SU-DHL-6 (cell line): ENCODE measurements at regions not wholly inside any gene's neighbourhood (a gene's known extent, or its start where the extent isn't known, plus 50 kb on each side); places are given as distances from the start of the nearest gene placed in this dataset.

ENCODE experiments used
- EZH2phosphoT487 ChIP-seq: fragments of 200-600 bp; sonication (generic), shearing (Covaris generic); conservative IDR thresholded peaks from 2 replicates; pipeline ENCODE4 v1.6.1; 2018; ENCODE audit warnings: mild to moderate bottlenecking, antibody characterized with exemption, low read length, moderate library complexity, mixed read lengths
- TF ChIP-seq, protein P1 (sequence below): fragments of 200-600 bp; sonication (generic); IDR thresholded peaks from one replicate; pipeline ENCODE4 v1.5.1; 2017; ENCODE audit warnings: antibody characterized with exemption, mild to moderate bottlenecking, low read length, moderate library complexity; ENCODE audit not compliant: insufficient read depth, poor library complexity, severe bottlenecking

DNA sequence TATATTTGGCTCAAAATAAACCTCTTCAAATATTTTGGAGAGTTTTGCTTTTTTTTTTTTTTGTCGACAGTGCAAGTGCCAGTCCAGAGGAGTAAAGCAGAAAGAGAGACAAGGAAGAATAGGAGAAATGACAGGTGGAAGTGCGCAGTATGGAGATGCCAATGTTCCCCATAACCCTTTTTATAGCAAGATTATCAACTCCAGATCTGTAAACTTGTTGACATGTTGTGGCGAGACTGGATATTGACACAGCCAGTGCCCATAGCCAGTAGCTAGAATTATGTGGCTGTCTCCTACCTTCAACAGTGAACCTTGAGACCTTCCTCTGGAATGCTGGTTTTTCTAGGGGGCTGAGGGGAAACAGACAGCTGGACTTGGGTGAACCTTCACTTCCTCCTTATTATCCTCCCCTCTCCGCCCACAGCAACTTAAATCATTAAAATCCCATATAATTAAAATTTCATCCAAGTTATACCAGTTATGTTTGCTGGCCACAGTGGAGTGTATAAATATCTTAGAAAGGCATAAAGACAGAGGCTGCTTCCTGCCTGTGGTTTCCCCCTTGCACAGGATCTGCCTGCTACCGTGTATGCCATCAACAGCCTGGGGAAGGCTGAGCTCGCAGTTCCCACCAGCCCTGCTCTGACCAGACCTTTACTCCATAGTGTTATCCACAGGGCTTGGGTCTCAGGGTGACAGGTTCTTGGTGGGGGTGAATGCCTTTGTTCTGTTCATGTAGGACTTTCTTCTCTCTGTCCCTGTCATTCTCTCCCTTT lies 112.3 kb upstream of the ANKH start:
- TF ChIP-seq, protein P1, sequence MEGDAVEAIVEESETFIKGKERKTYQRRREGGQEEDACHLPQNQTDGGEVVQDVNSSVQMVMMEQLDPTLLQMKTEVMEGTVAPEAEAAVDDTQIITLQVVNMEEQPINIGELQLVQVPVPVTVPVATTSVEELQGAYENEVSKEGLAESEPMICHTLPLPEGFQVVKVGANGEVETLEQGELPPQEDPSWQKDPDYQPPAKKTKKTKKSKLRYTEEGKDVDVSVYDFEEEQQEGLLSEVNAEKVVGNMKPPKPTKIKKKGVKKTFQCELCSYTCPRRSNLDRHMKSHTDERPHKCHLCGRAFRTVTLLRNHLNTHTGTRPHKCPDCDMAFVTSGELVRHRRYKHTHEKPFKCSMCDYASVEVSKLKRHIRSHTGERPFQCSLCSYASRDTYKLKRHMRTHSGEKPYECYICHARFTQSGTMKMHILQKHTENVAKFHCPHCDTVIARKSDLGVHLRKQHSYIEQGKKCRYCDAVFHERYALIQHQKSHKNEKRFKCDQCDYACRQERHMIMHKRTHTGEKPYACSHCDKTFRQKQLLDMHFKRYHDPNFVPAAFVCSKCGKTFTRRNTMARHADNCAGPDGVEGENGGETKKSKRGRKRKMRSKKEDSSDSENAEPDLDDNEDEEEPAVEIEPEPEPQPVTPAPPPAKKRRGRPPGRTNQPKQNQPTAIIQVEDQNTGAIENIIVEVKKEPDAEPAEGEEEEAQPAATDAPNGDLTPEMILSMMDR = no peak
- no peak for TF ChIP-seq EZH2phosphoT487
